GM12872 (cell line): ENCODE measurements at regions not wholly inside any gene's neighbourhood (a gene's known extent, or its start where the extent isn't known, plus 50 kb on each side); places are given as distances from the start of the nearest gene placed in this dataset.

Experiments
- CTCF ChIP-seq: IDR thresholded peaks from 3 replicates; pipeline ENCODE4 v1.5.1; 2011; ENCODE audit warnings: low read depth, mild to moderate bottlenecking, low read length, moderate library complexity; ENCODE audit not compliant: insufficient read depth

DNA sequence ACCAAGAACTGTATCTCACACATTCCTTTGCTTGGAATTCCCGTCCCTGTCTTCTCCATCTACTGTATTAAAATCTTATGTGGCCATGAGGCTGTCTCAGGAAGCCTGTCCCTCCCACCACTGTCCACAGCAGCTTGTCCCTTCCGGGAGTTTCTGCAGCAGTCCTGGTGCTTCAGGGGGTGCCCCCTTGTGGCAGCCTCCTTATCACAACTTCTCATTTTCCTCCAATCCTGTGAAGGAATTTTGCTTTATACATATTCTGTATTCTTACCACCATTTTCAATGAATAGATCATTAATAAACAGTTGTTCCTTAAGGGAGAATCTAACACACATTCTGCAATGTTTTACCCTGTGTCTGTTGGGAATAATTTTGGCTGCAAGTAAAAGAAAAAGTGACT, 220.4 kb upstream of the RAG2 start:
- TF ChIP-seq CTCF, result peak; percentile 55; the same call in 2 of the 3 replicates

- no peak for TF ChIP-seq CTCF
Measured at GRCh38 chr11:36817336-36817965, 219.4 kb upstream of the RAG2 start.

GRCh38 chr11:36809303-36809702, 211.3 kb upstream of the RAG2 start:
- no peak for TF ChIP-seq CTCF

DNA sequence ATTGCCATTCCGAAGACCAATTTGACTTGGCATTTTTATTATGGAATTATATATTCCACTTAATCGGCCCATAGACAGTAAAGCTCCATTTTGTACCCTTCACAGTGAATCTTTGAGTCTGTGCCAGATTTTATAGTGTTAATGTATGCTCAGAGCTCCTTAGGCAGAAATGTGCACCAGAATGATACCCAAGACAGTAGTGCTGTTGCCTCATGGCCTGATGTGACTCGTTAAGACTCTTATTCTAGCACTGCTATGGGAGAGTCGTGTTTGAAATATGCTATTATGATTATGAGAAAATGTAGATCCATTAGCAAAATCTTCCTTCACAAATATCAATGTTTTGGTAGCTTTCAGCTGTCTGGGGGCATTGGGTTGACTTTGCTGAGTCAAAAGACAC, 209.8 kb upstream of the RAG2 start:
- TF ChIP-seq CTCF, result no peak

DNA sequence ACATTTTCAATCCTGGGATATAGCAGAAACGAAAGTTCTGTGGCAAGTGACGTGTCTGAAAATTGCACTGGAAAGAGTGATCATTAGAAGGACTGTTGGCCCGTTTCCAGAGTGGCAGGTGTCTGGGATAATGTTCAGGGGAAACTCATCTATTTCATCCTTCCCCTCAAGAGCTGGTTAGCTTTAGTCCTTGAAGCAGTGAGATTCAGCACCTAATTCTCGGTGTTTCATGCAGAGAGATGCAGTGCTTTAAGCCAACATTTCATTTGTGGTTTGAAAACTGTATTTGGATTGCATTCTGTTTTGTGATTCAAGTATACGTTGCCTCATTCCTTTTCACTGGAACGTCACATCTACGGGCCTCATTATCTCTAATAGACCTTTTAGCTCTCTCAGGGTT, 205.0 kb upstream of the RAG2 start:
- no peak for TF ChIP-seq CTCF

DNA sequence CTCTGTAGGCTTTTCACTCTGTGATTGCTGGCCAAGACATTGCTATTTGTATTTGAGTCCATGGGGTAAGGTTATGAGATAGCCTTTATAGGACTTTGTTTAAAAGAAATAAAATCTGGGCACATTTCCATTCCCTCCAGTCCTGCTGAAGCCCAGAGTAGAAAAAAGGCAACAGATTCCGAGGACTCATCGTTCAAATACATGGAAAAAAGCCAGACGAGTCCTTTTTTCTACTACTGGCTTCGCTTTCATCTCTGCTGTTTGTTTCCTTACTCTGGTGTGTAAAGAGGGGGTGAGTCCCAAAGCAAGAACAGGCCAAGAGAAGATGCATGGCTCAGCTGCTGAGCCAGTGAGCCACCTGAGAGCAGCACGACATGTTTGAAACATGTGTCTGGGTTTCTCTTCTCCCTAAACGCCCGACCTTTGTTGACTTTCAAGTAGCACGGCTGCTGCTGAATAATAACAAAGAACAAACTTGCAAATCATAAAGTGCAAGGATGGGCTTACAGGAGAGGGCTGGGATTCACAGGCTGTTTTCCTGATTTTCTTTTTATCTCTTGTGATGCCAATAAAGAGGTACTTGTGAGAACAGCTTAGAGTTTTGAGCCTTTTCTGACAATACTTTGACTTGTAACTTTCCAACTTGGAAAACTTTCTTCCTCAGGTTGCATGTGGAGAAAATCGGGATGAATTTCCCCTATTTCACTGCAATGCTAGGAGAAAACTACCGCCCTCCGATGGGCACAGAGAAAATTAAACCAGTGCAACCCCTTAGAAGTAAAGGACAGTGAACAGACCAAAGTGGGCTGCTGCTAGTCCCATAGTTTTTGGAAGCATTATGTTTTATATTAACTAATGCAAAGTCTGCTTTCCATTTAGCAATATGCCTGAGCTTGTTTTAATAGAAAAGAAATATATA, 195.2 kb upstream of the RAG2 start:
- TF ChIP-seq CTCF, result no peak

- TF ChIP-seq CTCF, result no peak
Measured at GRCh38 chr11:36791957-36792356, 193.9 kb upstream of the RAG2 start.
